T-cell (primary cell): ENCODE measurements at regions not wholly inside any gene's neighbourhood (a gene's known extent, or its start where the extent isn't known, plus 50 kb on each side); places are given as distances from the start of the nearest gene placed in this dataset.

Source experiments
- ATAC-seq, 4 experiments: fragments of 200-7000 bp in 3 of 4; fragments of 150-1000 bp in 1 of 4; cut with Tn5 transposase; replicated peaks in 1 of 4; 1 replicate in 3 of 4; 2 replicates in 1 of 4; pipeline ENCODE4 v1.10.0; 2021; ENCODE audit warnings: moderate library complexity in 3 of 4, mild to moderate bottlenecking in 2 of 4, moderate number of reproducible peaks in 1 of 4
- CTCF ChIA-PET, 2 donors: fragments of 300-600 bp; sonication (Branson Sonifier 250); formaldehyde crosslinking; loops; one replicate each; lab custom pipeline; 2022; ENCODE audit warnings: antibody characterized with exemption in 2 of 2; lab: Charles Lee
- POLR2A ChIA-PET, 2 donors: fragments of 300-600 bp; sonication (Branson Sonifier 250); formaldehyde crosslinking; loops; one replicate each; lab custom pipeline; 2022; ENCODE audit warnings: antibody characterized with exemption in 2 of 2; lab: Charles Lee
- DNase-seq, 35 experiments: peaks; one replicate each; pipeline versions ENCODE4 v3.0.0 to v3.0.0-alpha.2; 2013 to 2023
- H3K27ac ChIP-seq: one replicate; pipeline ENCODE4 v1.5.1; 2013; ENCODE audit warnings: low read length
- H3K27me3 ChIP-seq, 2 experiments: replicated peaks in 1 of 2; 1 replicate in 1 of 2; 2 replicates in 1 of 2; pipeline versions ENCODE4 v1.6.1 to v1.7.0; 2013; ENCODE audit warnings: low read length in 1 of 2, mixed read lengths in 1 of 2; ENCODE audit not compliant: control insufficient read depth in 2 of 2, insufficient read depth in 2 of 2; ENCODE audit errors: extremely low read depth in 1 of 2
- H3K36me3 ChIP-seq, 2 donors: 1 replicate in 1 of 2; 2 replicates in 1 of 2; pipeline versions ENCODE4 v1.6.1 to v1.7.0; 2013; ENCODE audit warnings: low read length in 1 of 2; ENCODE audit not compliant: control insufficient read depth in 2 of 2, insufficient read depth in 1 of 2; ENCODE audit errors: extremely low read depth in 1 of 2
- H3K4me1 ChIP-seq, 2 experiments: 1 replicate in 1 of 2; 2 replicates in 1 of 2; pipeline versions ENCODE4 v1.6.1 to v1.7.0; 2013; ENCODE audit warnings: low read length in 2 of 2, mixed read lengths in 1 of 2; ENCODE audit not compliant: insufficient read depth in 2 of 2, control insufficient read depth in 1 of 2; ENCODE audit errors: extremely low read depth in 1 of 2
- H3K4me3 ChIP-seq, 2 donors: 1 replicate in 1 of 2; 2 replicates in 1 of 2; pipeline versions ENCODE4 v1.5.1 to v1.7.0; 2013; ENCODE audit warnings: mild to moderate bottlenecking in 2 of 2, low read length in 1 of 2, moderate library complexity in 1 of 2; ENCODE audit not compliant: control insufficient read depth in 1 of 2; ENCODE audit errors: extremely low read depth in 1 of 2
- H3K9me3 ChIP-seq: 2 replicates; pipeline ENCODE4 v1.7.0; 2013
- H3K27ac Mint-ChIP-seq, 2 donors: one replicate each; pipeline ENCODE4 v1.8.0; 2020 to 2021; ENCODE audit warnings: mild to moderate bottlenecking in 2 of 2, mixed read lengths in 2 of 2
- H3K27me3 Mint-ChIP-seq, 2 donors: one replicate each; pipeline ENCODE4 v1.8.0; 2021 to 2022; ENCODE audit warnings: mixed read lengths in 2 of 2
- H3K36me3 Mint-ChIP-seq: one replicate; pipeline ENCODE4 v1.8.0; 2021; ENCODE audit warnings: mixed read lengths
- H3K4me1 Mint-ChIP-seq, 3 donors: one replicate each; pipeline ENCODE4 v1.8.0; 2020 to 2022; ENCODE audit warnings: mixed read lengths in 3 of 3, mild to moderate bottlenecking in 1 of 3
- H3K4me3 Mint-ChIP-seq, 3 donors: one replicate each; pipeline ENCODE4 v1.8.0; 2020 to 2022; ENCODE audit warnings: mild to moderate bottlenecking in 3 of 3, mixed read lengths in 3 of 3, moderate library complexity in 3 of 3
- H3K9me3 Mint-ChIP-seq, 3 donors: one replicate each; pipeline ENCODE4 v1.8.0; 2020 to 2022; ENCODE audit warnings: mixed read lengths in 3 of 3
- WGBS: methylation state at CpG from one replicate; pipeline ENCODE4 v1.1.5; 2013; ENCODE audit warnings: missing lambda C conversion rate; ENCODE audit not compliant: insufficient coverage; 5-methylcytosine and 5-hydroxymethylcytosine counted together

GRCh38 chrX:10753116-10753515 lies 132.7 kb upstream of the MID1 start:
- ChIA-PET CTCF (no interaction called here), POLR2A (no interaction called here)
- DNase-seq: no peak
- H3K27ac ChIP-seq: no peak overlapping the region
- no peaks in the 10 kb centered on the region for H3K27me3 ChIP-seq
- no peak for ATAC-seq
- Mint-ChIP-seq H3K27me3 (peaks cover 2 to 6% of the 10 kb centered on the region in 2 donors), H3K4me1 (no peaks in the 10 kb centered on the region), H3K9me3 (peaks cover 0 to 3% (median 2%) of the 10 kb centered on the region in 3 donors), H3K4me3 (no peak overlapping the region), H3K27ac (no peak overlapping the region), H3K36me3 (no peaks in the 10 kb centered on the region)
- H3K4me3 ChIP-seq: no peak overlapping the region
- no CpG with 5 or more reads among the region's 3 CpGs for WGBS
- no peaks in the 10 kb centered on the region for H3K9me3 ChIP-seq
- H3K4me1 ChIP-seq: no peaks in the 10 kb centered on the region
- H3K36me3 ChIP-seq: no peaks in the 10 kb centered on the region

GRCh38 chrX:10754445-10754844 lies 134.1 kb upstream of the MID1 start:
- no peak for DNase-seq
- H3K4me1 ChIP-seq: no peaks in the 10 kb centered on the region
- no peak for ATAC-seq
- ChIA-PET POLR2A (no interaction called here), CTCF (no interaction called here)
- no peak overlapping the region for H3K4me3 ChIP-seq
- Mint-ChIP-seq H3K27me3 (peaks cover 2 to 5% of the 10 kb centered on the region in 2 donors), H3K4me1 (no peaks in the 10 kb centered on the region), H3K36me3 (no peaks in the 10 kb centered on the region), H3K27ac (no peak overlapping the region), H3K9me3 (peaks cover 0 to 3% (median 2%) of the 10 kb centered on the region in 3 donors), H3K4me3 (no peak overlapping the region)
- no peaks in the 10 kb centered on the region for H3K36me3 ChIP-seq
- no peaks in the 10 kb centered on the region for H3K27me3 ChIP-seq
- H3K27ac ChIP-seq: no peak overlapping the region
- H3K9me3 ChIP-seq: no peaks in the 10 kb centered on the region
- no CpG with 5 or more reads among the region's 6 CpGs for WGBS

GRCh38 chrX:10755439-10756334 lies 135.3 kb upstream of the MID1 start:
- no peak overlapping the region for H3K27ac Mint-ChIP-seq
- ChIA-PET CTCF (no interaction called here), POLR2A (no interaction called here)
- no peaks in the 10 kb centered on the region for H3K4me1 Mint-ChIP-seq
- H3K9me3 Mint-ChIP-seq: peaks cover 0 to 3% (median 2%) of the 10 kb centered on the region in 3 donors
- Histone ChIP-seq H3K4me1 (no peaks in the 10 kb centered on the region), H3K27me3 (no peaks in the 10 kb centered on the region), H3K36me3 (no peaks in the 10 kb centered on the region), H3K9me3 (no peaks in the 10 kb centered on the region), H3K27ac (no peak overlapping the region), H3K4me3 (no peak overlapping the region)
- 73% methylated on average over 3 of the region's 9 CpGs for WGBS
- ATAC-seq: no peak
- DNase-seq: no peak
- peaks cover 2 to 5% of the 10 kb centered on the region in 2 donors for H3K27me3 Mint-ChIP-seq
- no peaks in the 10 kb centered on the region for H3K36me3 Mint-ChIP-seq
- H3K4me3 Mint-ChIP-seq: no peak overlapping the region

- H3K27ac Mint-ChIP-seq: no peak overlapping the region
- H3K27me3 Mint-ChIP-seq: peaks cover 2 to 5% of the 10 kb centered on the region in 2 donors
- Histone ChIP-seq H3K9me3 (no peaks in the 10 kb centered on the region), H3K4me3 (no peak overlapping the region), H3K27me3 (no peaks in the 10 kb centered on the region), H3K36me3 (no peaks in the 10 kb centered on the region), H3K27ac (no peak overlapping the region), H3K4me1 (no peaks in the 10 kb centered on the region)
- no peak overlapping the region for H3K4me3 Mint-ChIP-seq
- ChIA-PET CTCF (no interaction called here), POLR2A (no interaction called here)
- peaks cover 0 to 3% (median 2%) of the 10 kb centered on the region in 3 donors for H3K9me3 Mint-ChIP-seq
- no CpG with 5 or more reads among the region's 3 CpGs for WGBS
- DNase-seq: no peak
- H3K36me3 Mint-ChIP-seq: no peaks in the 10 kb centered on the region
- no peaks in the 10 kb centered on the region for H3K4me1 Mint-ChIP-seq
- ATAC-seq: no peak
These were observed 136.1 kb upstream of the MID1 start for GRCh38 chrX:10756441-10756840.

GRCh38 chrX:10759141-10759799 lies 138.9 kb upstream of the MID1 start:
- H3K9me3 Mint-ChIP-seq: no peaks in the 10 kb centered on the region
- no peak for ATAC-seq
- Histone ChIP-seq H3K27me3 (no peaks in the 10 kb centered on the region), H3K36me3 (no peaks in the 10 kb centered on the region), H3K9me3 (no peaks in the 10 kb centered on the region), H3K4me1 (no peaks in the 10 kb centered on the region), H3K4me3 (no peak overlapping the region), H3K27ac (no peak overlapping the region)
- no peaks in the 10 kb centered on the region for H3K4me1 Mint-ChIP-seq
- 67% methylated on average over 1 of the region's 10 CpGs for WGBS
- H3K27me3 Mint-ChIP-seq: no peaks in the 10 kb centered on the region
- no peak overlapping the region for H3K27ac Mint-ChIP-seq
- DNase-seq: no peak
- H3K4me3 Mint-ChIP-seq: no peak overlapping the region
- POLR2A ChIA-PET: no interaction called here
- CTCF ChIA-PET: no interaction called here
- no peaks in the 10 kb centered on the region for H3K36me3 Mint-ChIP-seq

- ATAC-seq (no peak), DNase-seq (no peak)
- Histone ChIP-seq H3K4me1 (no peaks in the 10 kb centered on the region), H3K36me3 (no peaks in the 10 kb centered on the region), H3K9me3 (no peaks in the 10 kb centered on the region), H3K27ac (no peak overlapping the region), H3K4me3 (no peak overlapping the region), H3K27me3 (no peaks in the 10 kb centered on the region)
- H3K36me3 Mint-ChIP-seq: no peaks in the 10 kb centered on the region
- no peak overlapping the region for H3K27ac Mint-ChIP-seq
- H3K9me3 Mint-ChIP-seq: no peaks in the 10 kb centered on the region
- ChIA-PET CTCF (no interaction called here), POLR2A (no interaction called here)
- H3K27me3 Mint-ChIP-seq: no peaks in the 10 kb centered on the region
- H3K4me1 Mint-ChIP-seq: no peaks in the 10 kb centered on the region
- WGBS: no CpG with 5 or more reads among the region's 1 CpG
- H3K4me3 Mint-ChIP-seq: no peak overlapping the region
These were observed 141.1 kb upstream of the MID1 start for GRCh38 chrX:10761447-10761846.
